ENCODE measurements at regions not wholly inside any gene's neighbourhood (a gene's known extent, or its start where the extent isn't known, plus 50 kb on each side); places are given as distances from the start of the nearest gene placed in this dataset.
"Not testable (repeated sequence)": the region's sequence is repeated elsewhere in the genome, so short reads cannot be mapped to it uniquely, and the experiment has no call there.

DNA sequence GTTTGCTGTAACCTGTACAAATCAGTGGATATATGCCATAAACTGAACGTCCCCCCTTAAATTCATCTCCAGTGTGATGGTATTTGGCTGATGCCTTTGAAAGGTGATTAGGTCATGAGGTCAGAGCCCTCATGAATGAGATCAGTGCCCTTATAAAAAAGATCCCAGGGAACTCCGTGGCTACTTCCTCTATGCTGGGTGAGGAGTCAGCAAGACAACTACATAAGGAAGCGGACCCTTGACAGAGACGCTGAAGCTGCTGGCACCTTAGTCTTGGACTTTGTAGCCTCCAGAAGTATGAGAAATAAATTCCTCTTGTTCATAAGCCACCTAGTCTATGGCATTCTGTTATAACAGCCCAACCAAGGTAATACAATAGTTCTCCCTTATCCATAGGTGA is 215.1 kb upstream of the ZNF608 start:
- intact Hi-C loops (cut with micrococcal nuclease), result no loop called here
- Histone ChIP-seq H3K27ac (replicated peaks) (no peak overlapping the region), H3K4me3 (no peak overlapping the region), H3K27me3 (ENCODE audit: low read depth) (no peaks in the 10 kb centered on the region), H3K4me1 (no peaks in the 10 kb centered on the region), H3K9me3 (replicated peaks) (no peaks in the 10 kb centered on the region), H3K36me3 (no peaks in the 10 kb centered on the region)
- TF ChIP-seq, protein P1, sequence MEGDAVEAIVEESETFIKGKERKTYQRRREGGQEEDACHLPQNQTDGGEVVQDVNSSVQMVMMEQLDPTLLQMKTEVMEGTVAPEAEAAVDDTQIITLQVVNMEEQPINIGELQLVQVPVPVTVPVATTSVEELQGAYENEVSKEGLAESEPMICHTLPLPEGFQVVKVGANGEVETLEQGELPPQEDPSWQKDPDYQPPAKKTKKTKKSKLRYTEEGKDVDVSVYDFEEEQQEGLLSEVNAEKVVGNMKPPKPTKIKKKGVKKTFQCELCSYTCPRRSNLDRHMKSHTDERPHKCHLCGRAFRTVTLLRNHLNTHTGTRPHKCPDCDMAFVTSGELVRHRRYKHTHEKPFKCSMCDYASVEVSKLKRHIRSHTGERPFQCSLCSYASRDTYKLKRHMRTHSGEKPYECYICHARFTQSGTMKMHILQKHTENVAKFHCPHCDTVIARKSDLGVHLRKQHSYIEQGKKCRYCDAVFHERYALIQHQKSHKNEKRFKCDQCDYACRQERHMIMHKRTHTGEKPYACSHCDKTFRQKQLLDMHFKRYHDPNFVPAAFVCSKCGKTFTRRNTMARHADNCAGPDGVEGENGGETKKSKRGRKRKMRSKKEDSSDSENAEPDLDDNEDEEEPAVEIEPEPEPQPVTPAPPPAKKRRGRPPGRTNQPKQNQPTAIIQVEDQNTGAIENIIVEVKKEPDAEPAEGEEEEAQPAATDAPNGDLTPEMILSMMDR (IDR thresholded peaks at IDR 0.05; ENCODE audit: borderline replicate concordance), result no peak
- DNase-seq, result no peak

- H3K36me3 ChIP-seq, result no peaks in the 10 kb centered on the region
- H3K4me1 ChIP-seq, result no peaks in the 10 kb centered on the region
- no peaks in the 10 kb centered on the region for H3K9me3 ChIP-seq (replicated peaks)
- no peak for DNase-seq
- H3K27me3 ChIP-seq (ENCODE audit: low read depth), result no peaks in the 10 kb centered on the region
- H3K4me3 ChIP-seq, result no peak overlapping the region
- intact Hi-C loops (cut with micrococcal nuclease), result no loop called here
- TF ChIP-seq, protein P1 (IDR thresholded peaks at IDR 0.05; ENCODE audit: borderline replicate concordance), result no peak
- no peak overlapping the region for H3K27ac ChIP-seq (replicated peaks)
These were observed 215.7 kb upstream of the ZNF608 start for GRCh38 chr5:124962111-124962510.

GRCh38 chr5:124962735-124963134 is 216.3 kb upstream of the ZNF608 start:
- Histone ChIP-seq H3K9me3 (replicated peaks) (no peaks in the 10 kb centered on the region), H3K4me3 (no peak overlapping the region), H3K27me3 (ENCODE audit: low read depth) (no peaks in the 10 kb centered on the region), H3K36me3 (no peaks in the 10 kb centered on the region), H3K27ac (replicated peaks) (no peak overlapping the region), H3K4me1 (no peaks in the 10 kb centered on the region)
- TF ChIP-seq, protein P1 (IDR thresholded peaks at IDR 0.05; ENCODE audit: borderline replicate concordance), result no peak
- no peak for DNase-seq
- intact Hi-C loops (cut with micrococcal nuclease), result no loop called here

- Histone ChIP-seq H3K9me3 (replicated peaks) (no peaks in the 10 kb centered on the region), H3K4me1 (no peaks in the 10 kb centered on the region), H3K4me3 (no peak overlapping the region), H3K36me3 (no peaks in the 10 kb centered on the region), H3K27ac (replicated peaks) (no peak overlapping the region), H3K27me3 (ENCODE audit: low read depth) (no peaks in the 10 kb centered on the region)
- no peak for DNase-seq
- TF ChIP-seq, protein P1 (IDR thresholded peaks at IDR 0.05; ENCODE audit: borderline replicate concordance), result no peak
- intact Hi-C loops (cut with micrococcal nuclease), result no loop called here
These were observed 216.9 kb upstream of the ZNF608 start for GRCh38 chr5:124963236-124963919.

GRCh38 chr5:124966741-124967140 is 220.3 kb upstream of the ZNF608 start:
- H3K4me1 ChIP-seq; DNase-seq; H3K27ac ChIP-seq (replicated peaks); H3K36me3 ChIP-seq; H3K4me3 ChIP-seq; H3K27me3 ChIP-seq (ENCODE audit: low read depth); H3K9me3 ChIP-seq (replicated peaks); intact Hi-C loops (cut with micrococcal nuclease): not testable (repeated sequence)

DNA sequence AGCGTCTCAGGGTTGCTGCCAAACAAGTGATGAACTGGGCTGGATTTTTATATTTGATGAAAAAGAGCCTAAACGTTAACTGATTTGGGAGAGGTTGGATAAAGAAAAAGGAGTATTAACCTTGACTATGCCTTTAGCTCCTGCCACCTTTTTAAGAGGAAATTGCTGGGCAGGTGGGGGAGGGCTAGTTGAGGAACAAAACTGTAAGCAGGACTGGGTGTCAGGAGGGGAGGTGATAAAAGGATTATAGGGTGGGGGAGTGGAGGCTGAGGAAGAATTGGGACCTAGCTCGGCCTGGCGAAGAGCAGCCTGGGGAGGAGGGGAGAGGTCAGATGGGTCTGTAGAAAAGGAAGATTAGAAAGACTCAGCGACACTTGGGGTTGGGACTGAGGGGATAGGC is 223.9 kb upstream of the ZNF608 start:
- H3K36me3 ChIP-seq, H3K4me3 ChIP-seq, DNase-seq: not testable (repeated sequence)

More for the DNA sequence above, 223.9 kb upstream of the ZNF608 start:
- H3K27ac ChIP-seq (replicated peaks); H3K4me1 ChIP-seq; H3K27me3 ChIP-seq (ENCODE audit: low read depth); intact Hi-C loops (cut with micrococcal nuclease); H3K9me3 ChIP-seq (replicated peaks): not testable (repeated sequence)

Measured in left ventricle myocardium inferior (tissue), 1 donor.